Testis (tissue), 2 donors: ENCODE measurements at regions not wholly inside any gene's neighbourhood (a gene's known extent, or its start where the extent isn't known, plus 50 kb on each side); places are given as distances from the start of the nearest gene placed in this dataset.
"Not testable (repeated sequence)": the region's sequence is repeated elsewhere in the genome, so short reads cannot be mapped to it uniquely, and the experiment has no call there.

Experiments used
- DNase-seq: peaks from one replicate; pipeline ENCODE4 v3.0.0-alpha.2; 2019
- H3K27ac ChIP-seq, 2 donors: fragments of 200-600 bp; sonication (generic); one replicate each; pipeline ENCODE4 v1.5.1; 2019
- H3K27me3 ChIP-seq: fragments of 200-600 bp; sonication (generic); one replicate; pipeline ENCODE4 v1.5.1; 2019
- H3K36me3 ChIP-seq: fragments of 200-600 bp; sonication (generic); one replicate; pipeline ENCODE4 v1.5.1; 2017; ENCODE audit warnings: low read depth; ENCODE audit errors: missing control alignments
- H3K4me1 ChIP-seq: fragments of 200-600 bp; sonication (generic); one replicate; pipeline ENCODE4 v1.5.1; 2019
- H3K4me3 ChIP-seq, 2 donors: fragments of 200-600 bp; sonication (generic); one replicate each; pipeline ENCODE4 v1.5.1; 2017 to 2019
- H3K9me3 ChIP-seq: fragments of 200-600 bp; sonication (generic); one replicate; pipeline ENCODE4 v1.5.1; 2017
- POLR2A ChIP-seq: fragments of 450-650 bp; IDR thresholded peaks from one replicate; pipeline ENCODE4 v1.6.1; 2017; ENCODE audit warnings: antibody characterized with exemption, mild to moderate bottlenecking, moderate library complexity
- WGBS, 2 donors: methylation state at CpG; one replicate each; pipeline ENCODE4 v1.1.5; 2018; 5-methylcytosine and 5-hydroxymethylcytosine counted together
- intact Hi-C: fragments of 100-400 bp; cut with DNase I; formaldehyde crosslinking; loops from one replicate; pipeline ENCODE4 v1.15.1; 2023; ENCODE audit warnings: low total_unique reads
- TF ChIP-seq, protein P1 (sequence below), 3 experiments: fragments of 450-650 bp in 2 of 3; fragments of 200-600 bp in 1 of 3; sonication (generic) in 1 of 3; IDR thresholded peaks; one replicate each; pipeline ENCODE4 v1.5.1; 2016 to 2019; ENCODE audit warnings: antibody characterized with exemption in 3 of 3, mild to moderate bottlenecking in 2 of 3, moderate library complexity in 1 of 3

DNA sequence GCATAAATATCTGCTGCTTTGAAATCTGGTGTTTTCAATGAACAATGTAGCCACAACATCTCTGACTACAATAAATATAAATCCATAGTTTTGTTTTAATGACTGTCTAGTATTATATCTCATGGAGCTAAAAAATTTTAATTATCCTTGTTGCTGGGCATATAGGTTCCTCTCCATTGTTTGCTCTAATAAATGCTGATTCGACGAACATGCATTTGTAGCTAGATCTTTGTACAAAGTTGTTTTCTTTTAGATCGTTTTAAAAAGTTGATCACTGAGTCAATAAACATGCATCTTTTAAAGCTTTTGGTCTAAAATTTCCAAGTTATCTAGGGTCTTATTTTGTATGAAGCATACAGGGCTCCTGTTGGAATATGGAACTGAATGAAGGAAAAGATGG, 130.5 kb upstream of the GPR101 start:
- intact Hi-C loops = no loop called here
- H3K27ac ChIP-seq = no peak overlapping the region
- no peak for TF ChIP-seq POLR2A
- TF ChIP-seq, protein P1, sequence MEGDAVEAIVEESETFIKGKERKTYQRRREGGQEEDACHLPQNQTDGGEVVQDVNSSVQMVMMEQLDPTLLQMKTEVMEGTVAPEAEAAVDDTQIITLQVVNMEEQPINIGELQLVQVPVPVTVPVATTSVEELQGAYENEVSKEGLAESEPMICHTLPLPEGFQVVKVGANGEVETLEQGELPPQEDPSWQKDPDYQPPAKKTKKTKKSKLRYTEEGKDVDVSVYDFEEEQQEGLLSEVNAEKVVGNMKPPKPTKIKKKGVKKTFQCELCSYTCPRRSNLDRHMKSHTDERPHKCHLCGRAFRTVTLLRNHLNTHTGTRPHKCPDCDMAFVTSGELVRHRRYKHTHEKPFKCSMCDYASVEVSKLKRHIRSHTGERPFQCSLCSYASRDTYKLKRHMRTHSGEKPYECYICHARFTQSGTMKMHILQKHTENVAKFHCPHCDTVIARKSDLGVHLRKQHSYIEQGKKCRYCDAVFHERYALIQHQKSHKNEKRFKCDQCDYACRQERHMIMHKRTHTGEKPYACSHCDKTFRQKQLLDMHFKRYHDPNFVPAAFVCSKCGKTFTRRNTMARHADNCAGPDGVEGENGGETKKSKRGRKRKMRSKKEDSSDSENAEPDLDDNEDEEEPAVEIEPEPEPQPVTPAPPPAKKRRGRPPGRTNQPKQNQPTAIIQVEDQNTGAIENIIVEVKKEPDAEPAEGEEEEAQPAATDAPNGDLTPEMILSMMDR (IDR thresholded peaks at IDR 0.05) = no peak

GRCh38 chrX:137151403-137151802, 117.6 kb upstream of the GPR101 start:
- H3K9me3 ChIP-seq = no peaks in the 10 kb centered on the region
- no peak for DNase-seq
- no peak for TF ChIP-seq POLR2A
- TF ChIP-seq, protein P1 (IDR thresholded peaks at IDR 0.05) = no peak
- no peaks in the 10 kb centered on the region for H3K27me3 ChIP-seq
- WGBS, 2 donors = 40 to 43% methylated on average over 3 of the region's 3 CpGs
- no peaks in the 10 kb centered on the region for H3K4me1 ChIP-seq
- no peak overlapping the region for H3K4me3 ChIP-seq
- no peak overlapping the region for H3K27ac ChIP-seq
- H3K36me3 ChIP-seq = no peaks in the 10 kb centered on the region
- intact Hi-C loops = no loop called here

More for the DNA sequence above, 130.5 kb upstream of the GPR101 start:
- 53 to 94% methylated on average over 3 of the region's 3 CpGs for WGBS, 2 donors
- Histone ChIP-seq H3K9me3 (no peaks in the 10 kb centered on the region), H3K27me3 (no peaks in the 10 kb centered on the region), H3K36me3 (no peaks in the 10 kb centered on the region), H3K4me1 (no peaks in the 10 kb centered on the region), H3K4me3 (no peak overlapping the region)
- DNase-seq = no peak

DNA sequence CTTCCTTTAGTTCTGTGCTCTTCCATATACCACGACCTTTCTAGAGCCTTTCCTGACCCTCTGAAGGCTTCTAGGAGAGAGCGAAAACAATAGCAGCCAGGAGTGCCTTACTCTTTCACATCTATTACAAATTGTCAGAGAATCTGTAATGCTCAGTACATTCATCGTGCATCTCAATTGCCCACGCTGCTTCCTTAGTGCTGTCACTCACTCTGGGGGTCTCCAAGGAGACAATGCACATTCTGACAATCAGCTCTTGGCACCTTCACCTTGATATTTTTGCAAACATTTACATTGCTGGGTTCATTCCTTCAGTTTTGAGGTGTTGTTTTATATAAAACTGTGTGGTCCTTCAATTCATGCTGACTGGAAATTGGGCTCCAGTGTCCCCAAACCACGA, 110.1 kb upstream of the GPR101 start:
- WGBS, 2 donors = 84 to 86% methylated on average over 5 of the region's 5 CpGs
- intact Hi-C loops = no loop called here
- H3K9me3 ChIP-seq = no peaks in the 10 kb centered on the region

GRCh38 chrX:137122651-137123050, 88.9 kb upstream of the GPR101 start:
- H3K27me3 ChIP-seq, DNase-seq, intact Hi-C loops, H3K9me3 ChIP-seq, H3K4me3 ChIP-seq, H3K4me1 ChIP-seq, H3K36me3 ChIP-seq, H3K27ac ChIP-seq: not testable (repeated sequence)
- WGBS, 2 donors = 90% methylated on average over 8 of the region's 8 CpGs; no CpG with 5 or more reads in 1 of the 2 donors

More for the DNA sequence above, 110.1 kb upstream of the GPR101 start:
- no peak for DNase-seq
- Histone ChIP-seq H3K4me3 (no peak overlapping the region), H3K36me3 (no peaks in the 10 kb centered on the region), H3K4me1 (no peaks in the 10 kb centered on the region), H3K27ac (no peak overlapping the region), H3K27me3 (no peaks in the 10 kb centered on the region)
- no peak for TF ChIP-seq POLR2A
- TF ChIP-seq, protein P1 (IDR thresholded peaks at IDR 0.05) = no peak

GRCh38 chrX:137119049-137119448, 85.3 kb upstream of the GPR101 start:
- H3K4me1 ChIP-seq = no peaks in the 10 kb centered on the region
- DNase-seq = no peak
- TF ChIP-seq, protein P1 (IDR thresholded peaks at IDR 0.05) = no peak
- TF ChIP-seq POLR2A = no peak
- 55 to 59% methylated on average over 1 of the region's 1 CpG for WGBS, 2 donors
- intact Hi-C loops = no loop called here
- no peak overlapping the region for H3K27ac ChIP-seq
- no peaks in the 10 kb centered on the region for H3K9me3 ChIP-seq
- H3K36me3 ChIP-seq = no peaks in the 10 kb centered on the region
- H3K27me3 ChIP-seq = no peaks in the 10 kb centered on the region
- no peak overlapping the region for H3K4me3 ChIP-seq
